GM11168 (cell line): ENCODE measurements at regions not wholly inside any gene's neighbourhood (a gene's known extent, or its start where the extent isn't known, plus 50 kb on each side); places are given as distances from the start of the nearest gene placed in this dataset.
"Not testable (repeated sequence)": the region's sequence is repeated elsewhere in the genome, so short reads cannot be mapped to it uniquely, and the experiment has no call there.

ENCODE experiments used
- in situ Hi-C: fragments of 300-500 bp; cut with MboI; formaldehyde crosslinking; loops from one replicate; pipeline ENCODE4 v1.12.0; 2022; ENCODE audit warnings: low sequenced_read_pairs; ENCODE audit not compliant: unreplicated experiment

- in situ Hi-C loops: no loop called here
Measured at GRCh38 chr13:99749271-99750019, 222.1 kb downstream of the ZIC5 start.

DNA sequence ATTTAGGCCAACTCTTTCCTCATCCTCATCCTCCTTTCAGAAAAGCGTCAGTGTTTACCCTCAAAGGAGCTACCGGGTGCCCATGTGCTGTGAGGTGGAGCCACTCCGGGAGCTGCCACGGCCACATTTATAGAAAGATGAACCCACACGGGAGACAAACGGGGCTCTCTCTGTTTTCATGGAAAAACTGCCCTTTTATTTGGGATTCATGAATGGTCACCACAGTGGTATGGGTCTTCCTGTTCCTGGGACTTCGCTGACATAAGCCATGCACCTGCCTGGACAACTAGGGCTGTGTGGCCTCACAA lies 224.2 kb downstream of the ZIC5 start:
- in situ Hi-C loops: no loop called here

DNA sequence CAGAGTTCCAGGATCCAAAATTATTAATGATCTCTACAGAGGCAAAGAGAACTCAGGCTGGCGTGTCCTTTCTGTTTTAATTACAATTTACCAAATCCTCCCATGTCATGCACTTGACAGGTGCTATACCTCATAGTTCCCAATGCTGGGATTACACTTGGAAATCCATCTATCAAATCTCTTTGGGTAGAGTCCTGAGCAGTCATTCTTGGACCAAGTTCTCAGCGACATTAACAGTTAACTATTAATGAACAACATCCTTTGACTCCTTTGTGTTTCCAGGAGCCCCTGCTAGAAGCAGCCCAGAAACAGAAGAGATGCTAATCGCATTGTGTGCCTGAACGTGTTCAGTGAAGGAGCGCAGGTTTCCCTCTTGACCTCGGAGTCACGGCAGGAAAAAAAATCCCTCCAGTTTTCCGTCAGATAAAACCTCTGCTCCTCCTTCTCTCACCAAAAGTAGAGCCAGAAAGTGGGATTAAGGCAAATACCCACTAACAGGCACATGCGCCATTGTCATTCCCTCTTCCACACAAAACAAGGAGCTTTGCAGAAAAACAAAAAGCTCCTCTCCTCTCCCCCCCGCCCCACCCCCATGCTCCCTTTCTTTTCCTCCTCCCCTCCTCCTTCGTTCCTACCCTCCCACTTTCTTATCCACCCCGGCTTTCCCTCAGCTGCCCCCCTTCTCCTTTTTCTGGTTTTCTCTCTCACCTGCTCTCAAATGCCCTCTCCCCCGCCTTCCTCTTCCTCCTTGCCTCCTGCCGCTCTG lies 224.7 kb downstream of the ZIC5 start:
- in situ Hi-C loops: no loop called here

DNA sequence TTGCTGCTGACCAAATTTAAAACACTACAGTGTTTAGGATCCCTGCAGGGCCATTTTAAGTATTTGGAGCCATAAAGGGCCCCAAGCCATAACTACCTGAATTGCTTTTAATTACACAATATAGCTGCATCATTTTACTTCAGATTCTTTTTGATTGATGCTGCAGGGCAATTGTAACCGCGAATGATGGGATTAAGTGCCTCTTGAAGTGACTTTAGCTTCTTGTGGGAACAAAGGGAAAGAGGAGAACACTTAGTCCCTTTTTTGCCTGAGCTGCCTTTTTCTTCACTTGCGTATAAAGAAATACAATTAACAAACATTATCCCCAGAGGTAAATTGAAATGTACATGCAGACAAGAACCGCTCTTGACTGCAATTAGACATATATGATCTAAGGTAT lies 228.5 kb downstream of the ZIC5 start:
- in situ Hi-C loops: no loop called here

DNA sequence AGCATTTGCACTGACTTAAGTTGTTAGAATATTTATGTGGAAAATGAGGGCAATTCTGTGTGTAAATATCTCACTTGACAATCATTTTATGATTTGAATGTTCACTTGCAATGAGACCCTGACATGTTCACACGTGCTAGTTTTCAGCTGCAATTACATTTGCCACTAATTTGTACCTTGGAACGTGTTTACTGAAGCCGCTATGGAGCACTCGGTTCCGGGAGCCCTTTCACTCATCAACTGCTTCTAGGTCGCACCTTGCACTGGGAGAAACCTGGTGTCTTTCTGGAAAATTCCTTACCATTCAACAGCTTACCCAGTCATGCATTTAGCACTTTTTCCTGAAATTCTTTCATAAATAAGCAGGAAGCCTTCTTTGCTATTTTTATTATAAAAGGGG lies 229.6 kb downstream of the ZIC5 start:
- in situ Hi-C loops: no loop called here

GRCh38 chr13:99740251-99740979 lies 231.2 kb downstream of the ZIC5 start:
- in situ Hi-C loops: no loop called here

DNA sequence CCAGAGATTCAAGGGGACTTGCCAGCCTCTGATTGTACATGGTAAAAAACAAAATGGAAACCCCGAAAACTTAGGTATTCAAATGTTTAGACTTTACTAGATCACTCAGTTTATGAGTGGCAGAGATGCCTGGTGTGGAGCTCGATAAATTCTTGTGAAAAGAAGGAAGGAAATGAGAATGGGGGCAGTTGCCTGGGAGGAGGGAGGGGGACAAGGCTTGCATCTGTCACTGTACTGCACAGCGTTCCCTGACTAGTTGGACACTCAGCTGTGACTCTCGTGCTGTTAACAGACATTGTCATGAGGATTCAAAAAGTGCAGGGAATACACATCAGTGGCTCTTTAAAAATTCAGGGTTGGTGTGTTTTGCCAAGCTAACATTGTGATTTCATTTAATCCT lies 232.9 kb downstream of the ZIC5 start:
- in situ Hi-C loops: no loop called here

DNA sequence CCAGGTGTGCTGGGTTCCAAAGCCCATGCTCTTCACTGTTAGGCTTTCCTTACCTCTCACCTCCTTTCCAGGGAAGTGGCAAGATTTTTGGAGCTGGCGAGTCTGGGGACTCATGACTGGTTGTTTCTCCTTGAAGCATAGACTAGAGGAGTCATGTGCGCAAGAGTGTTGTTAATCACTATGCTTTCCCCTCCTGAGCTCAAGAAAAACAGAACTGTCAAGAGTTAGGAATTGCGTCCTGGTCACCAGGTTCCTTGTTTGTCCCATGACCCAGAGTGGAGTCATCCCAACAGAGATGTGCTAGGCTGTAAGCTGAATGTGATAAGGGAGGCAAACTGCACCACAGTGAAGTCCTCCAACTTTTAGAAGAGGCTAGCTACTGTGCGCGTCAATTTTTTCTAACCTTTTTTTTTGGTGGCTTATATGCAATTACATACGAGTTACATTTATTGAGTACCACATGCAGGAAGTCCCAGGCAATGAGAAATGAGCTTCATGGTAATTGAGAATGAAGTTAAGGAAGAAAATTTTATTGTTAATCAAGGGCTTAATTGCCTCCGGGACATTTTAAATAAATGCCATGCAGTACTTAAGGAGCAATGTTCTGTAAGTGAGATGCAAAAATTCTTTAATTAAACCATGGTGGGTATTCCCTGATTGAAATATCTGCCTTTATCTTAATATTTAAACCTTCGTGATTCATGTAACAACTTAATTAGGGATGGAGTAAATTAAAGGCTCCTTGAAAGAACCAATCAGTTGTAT lies 233.9 kb downstream of the ZIC5 start:
- in situ Hi-C loops: no loop called here

- in situ Hi-C loops: no loop called here
Measured at GRCh38 chr13:99736541-99736940, 235.0 kb downstream of the ZIC5 start.

DNA sequence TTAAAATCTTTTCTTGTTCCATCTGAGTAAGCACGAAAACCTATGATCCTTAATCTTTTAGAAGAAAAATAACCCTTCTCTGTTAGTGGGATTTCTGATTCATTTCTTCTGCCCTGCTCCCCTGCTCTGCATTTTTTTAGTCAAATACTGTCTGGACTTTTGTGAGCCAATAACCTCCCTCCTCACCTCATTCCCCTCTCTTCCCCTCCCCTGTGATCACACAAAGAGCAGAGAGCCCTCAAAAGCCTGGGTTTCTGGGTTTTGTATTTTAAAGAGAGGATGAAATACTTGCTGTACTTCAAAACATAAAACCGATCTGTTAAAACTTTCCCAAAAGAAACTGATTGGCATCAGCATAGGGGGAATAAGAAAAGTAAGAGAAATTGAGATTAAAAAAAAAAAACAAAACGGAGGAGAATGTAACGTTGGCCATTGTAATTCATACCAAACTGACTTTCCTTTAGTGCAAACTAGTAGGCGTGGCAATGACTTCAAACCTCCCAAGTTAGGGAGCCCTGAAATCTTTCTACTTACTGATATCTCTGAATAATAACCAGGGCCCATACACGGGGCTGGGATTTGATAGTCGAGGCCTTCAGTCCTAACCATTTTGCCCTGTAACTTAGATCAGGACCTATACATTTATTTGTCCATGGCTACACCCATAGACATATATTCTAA lies 232.9 kb downstream of the TM9SF2 start:
- in situ Hi-C loops: no loop called here

GRCh38 chr13:99733346-99733745 lies 232.1 kb downstream of the TM9SF2 start:
- in situ Hi-C loops: no loop called here

DNA sequence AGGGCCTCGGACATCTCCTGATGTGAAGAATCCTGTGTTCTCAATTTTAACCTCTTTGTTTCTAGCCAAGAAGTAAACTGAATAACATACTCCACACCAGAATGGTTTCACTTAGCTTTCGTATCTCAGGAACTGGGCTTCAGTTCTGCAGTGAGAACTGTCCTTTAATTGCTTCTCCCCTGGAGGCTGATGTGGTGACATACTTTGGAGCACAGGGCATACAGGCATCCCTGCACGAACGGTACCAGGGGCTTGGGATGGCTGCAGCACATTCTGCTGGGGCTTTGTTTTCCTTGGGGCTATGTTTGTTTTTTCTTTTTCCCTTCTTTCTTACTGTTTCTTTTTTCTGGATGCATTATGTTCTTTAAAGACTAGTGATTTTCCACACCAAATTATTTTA lies 230.5 kb downstream of the TM9SF2 start:
- in situ Hi-C loops: no loop called here

GRCh38 chr13:99730403-99730802 lies 229.1 kb downstream of the TM9SF2 start:
- in situ Hi-C loops: no loop called here

GRCh38 chr13:99729745-99730144 lies 228.5 kb downstream of the TM9SF2 start:
- in situ Hi-C loops: no loop called here

DNA sequence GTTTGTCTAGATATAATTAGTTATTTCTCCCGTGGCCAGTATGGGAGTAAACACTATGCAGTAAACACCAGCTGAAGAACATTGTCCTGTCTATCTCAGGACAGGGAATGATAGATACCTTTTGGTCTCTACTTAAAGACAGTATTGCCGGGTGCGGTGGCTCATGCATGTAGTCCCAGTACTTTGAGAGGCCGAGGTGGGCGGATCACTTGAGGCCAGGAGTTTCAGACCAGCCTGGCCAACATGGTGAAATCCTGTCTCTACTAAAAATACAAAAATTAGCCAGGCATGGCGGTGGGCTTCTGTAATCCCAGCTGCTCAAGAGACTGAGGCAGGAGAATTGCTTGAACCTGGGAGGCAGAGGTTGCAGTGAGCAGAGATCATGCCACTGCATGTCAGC lies 226.4 kb downstream of the TM9SF2 start:
- in situ Hi-C loops: not testable (repeated sequence)

DNA sequence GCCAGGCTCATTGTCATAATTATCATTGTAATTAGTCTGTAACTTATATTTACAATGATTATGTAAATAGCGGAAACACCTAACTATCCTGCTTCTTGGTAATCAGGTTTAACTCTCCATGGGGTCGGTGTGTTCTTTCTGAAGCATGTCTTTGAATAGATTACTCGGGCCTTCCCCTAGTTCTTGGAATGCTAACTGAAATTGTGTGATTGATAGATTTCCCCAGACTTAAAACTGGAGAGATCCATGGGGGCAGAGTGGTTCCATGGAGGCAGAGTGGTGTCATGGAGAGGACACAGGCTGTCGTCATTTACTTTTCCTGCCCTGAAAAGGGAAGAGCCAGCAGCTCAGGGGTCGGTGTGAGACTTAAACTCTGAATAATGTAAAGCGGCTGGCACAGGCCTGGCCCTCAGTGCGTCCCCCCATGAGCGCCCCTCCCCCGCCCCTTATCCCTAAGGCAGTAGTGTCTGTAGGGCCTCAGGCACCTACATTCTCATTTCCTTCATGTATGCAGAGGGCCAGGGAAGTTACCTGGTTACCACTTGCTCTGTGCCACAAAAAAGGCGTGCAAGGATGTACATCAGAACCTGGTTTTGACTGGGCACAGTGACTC lies 225.1 kb downstream of the TM9SF2 start:
- in situ Hi-C loops: no loop called here

GRCh38 chr13:99725644-99726043 lies 224.4 kb downstream of the TM9SF2 start:
- in situ Hi-C loops: no loop called here

DNA sequence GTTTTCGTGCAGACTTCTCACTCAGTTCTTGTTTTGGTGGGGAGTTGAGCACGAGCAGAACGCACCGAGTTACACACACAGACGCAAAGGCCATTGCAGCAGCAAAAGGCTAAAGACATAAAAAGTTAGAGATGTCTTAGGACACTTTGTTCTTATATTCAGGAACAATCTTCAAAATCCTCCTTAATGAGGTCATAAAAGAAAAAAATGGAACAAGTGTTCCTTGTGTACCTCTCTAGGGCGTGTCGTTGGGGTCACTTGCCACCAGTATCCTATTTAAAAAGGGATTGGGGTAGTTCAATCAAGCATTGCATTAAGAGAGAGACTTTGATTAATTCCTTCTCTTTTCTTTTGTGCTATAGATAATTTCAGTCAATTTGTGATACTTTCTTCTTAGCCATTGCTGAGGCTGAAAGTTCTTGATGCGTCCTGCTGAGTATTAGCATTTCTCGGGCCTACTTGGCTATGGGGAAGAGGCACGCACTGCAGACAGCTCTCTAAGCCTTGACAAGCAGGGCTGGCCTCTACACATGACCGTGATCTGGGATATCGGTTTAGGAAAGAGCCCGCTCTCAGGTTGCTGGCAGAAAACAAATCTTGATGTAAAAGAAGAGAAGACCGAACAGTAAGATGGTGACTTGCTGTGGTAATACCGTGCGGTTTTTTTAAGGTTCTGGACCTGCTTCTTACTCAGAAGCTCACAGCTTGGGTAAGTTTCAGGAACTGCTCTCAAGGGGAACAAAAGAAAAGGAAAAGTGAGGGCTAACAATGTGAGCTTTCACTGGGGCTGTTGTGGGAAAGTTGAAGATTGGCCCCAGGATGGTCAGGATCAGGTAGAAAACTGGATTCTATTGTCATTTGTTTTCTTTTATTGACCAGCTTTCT lies 223.6 kb downstream of the TM9SF2 start:
- in situ Hi-C loops: no loop called here

DNA sequence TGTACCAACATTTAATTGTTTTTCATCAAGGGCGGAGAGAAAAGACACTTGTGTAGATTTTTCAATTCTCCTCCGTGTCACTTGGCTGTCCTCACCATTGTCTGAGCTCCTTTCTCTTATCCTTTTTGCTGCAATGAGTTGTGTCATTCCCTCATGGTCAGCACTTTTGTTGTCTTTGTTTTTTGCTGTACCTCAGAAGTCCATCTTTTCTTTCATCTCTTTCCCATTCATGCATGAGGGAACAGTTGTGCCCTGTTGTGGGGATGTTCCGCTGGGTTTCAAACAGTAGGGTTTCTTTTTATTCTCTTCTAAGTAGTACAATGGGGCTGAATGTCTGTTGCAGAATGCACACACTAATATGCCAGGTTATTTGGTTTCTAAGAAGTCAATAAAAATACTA lies 222.6 kb downstream of the TM9SF2 start:
- in situ Hi-C loops: no loop called here
